PC-9 (cell line): ENCODE measurements at regions not wholly inside any gene's neighbourhood (a gene's known extent, or its start where the extent isn't known, plus 50 kb on each side); places are given as distances from the start of the nearest gene placed in this dataset.

Experiments
- CTCF ChIP-seq: fragments of 200-600 bp; sonication (generic); conservative IDR thresholded peaks from 2 replicates; pipeline ENCODE4 v1.6.1; 2017; ENCODE audit warnings: mixed run types, antibody characterized with exemption, mild to moderate bottlenecking, moderate library complexity
- EZH2 ChIP-seq: fragments of 200-600 bp; sonication (generic); IDR thresholded peaks from 2 replicates; pipeline ENCODE4 v1.8.0; 2017; ENCODE audit warnings: antibody characterized with exemption, low read depth

GRCh38 chr17:13416748-13417363 lies 184.9 kb downstream of the HS3ST3A1 start:
- TF ChIP-seq CTCF (no peak), EZH2 (no peak)
